Mammary epithelial cell (primary cell): ENCODE measurements at regions not wholly inside any gene's neighbourhood (a gene's known extent, or its start where the extent isn't known, plus 50 kb on each side); places are given as distances from the start of the nearest gene placed in this dataset.

Source experiments
- EZH2 ChIP-seq: IDR thresholded peaks from 2 replicates; pipeline ENCODE4 v1.6.1; 2012; ENCODE audit warnings: low read length, inconsistent platforms, borderline replicate concordance
- TF ChIP-seq, protein P1 (sequence below), 2 donors: IDR thresholded peaks in 1 of 2; conservative IDR thresholded peaks in 1 of 2; 2 replicates each; pipeline ENCODE4 v1.5.1; 2011 to 2012; ENCODE audit warnings: inconsistent platforms in 2 of 2, low read length in 2 of 2, mild to moderate bottlenecking in 2 of 2, control low read depth in 1 of 2, low read depth in 1 of 2; ENCODE audit not compliant: insufficient read depth in 1 of 2; ENCODE audit errors: extremely low read depth in 1 of 2

- TF ChIP-seq, protein P1, sequence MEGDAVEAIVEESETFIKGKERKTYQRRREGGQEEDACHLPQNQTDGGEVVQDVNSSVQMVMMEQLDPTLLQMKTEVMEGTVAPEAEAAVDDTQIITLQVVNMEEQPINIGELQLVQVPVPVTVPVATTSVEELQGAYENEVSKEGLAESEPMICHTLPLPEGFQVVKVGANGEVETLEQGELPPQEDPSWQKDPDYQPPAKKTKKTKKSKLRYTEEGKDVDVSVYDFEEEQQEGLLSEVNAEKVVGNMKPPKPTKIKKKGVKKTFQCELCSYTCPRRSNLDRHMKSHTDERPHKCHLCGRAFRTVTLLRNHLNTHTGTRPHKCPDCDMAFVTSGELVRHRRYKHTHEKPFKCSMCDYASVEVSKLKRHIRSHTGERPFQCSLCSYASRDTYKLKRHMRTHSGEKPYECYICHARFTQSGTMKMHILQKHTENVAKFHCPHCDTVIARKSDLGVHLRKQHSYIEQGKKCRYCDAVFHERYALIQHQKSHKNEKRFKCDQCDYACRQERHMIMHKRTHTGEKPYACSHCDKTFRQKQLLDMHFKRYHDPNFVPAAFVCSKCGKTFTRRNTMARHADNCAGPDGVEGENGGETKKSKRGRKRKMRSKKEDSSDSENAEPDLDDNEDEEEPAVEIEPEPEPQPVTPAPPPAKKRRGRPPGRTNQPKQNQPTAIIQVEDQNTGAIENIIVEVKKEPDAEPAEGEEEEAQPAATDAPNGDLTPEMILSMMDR (conservative IDR thresholded peaks at IDR 0.05 in 1 of 2, IDR thresholded peaks at IDR 0.05 in 1 of 2; ENCODE audit: extremely low read depth in 1 of 2, insufficient read depth in 1 of 2, low read depth in 1 of 2, low read length in 2 of 2) = no peak
- TF ChIP-seq EZH2 = no peak
These were observed 92.6 kb upstream of the PREP start for GRCh38 chr6:105495515-105495914.
